Cerebellar cortex (tissue), 1 donor: ENCODE measurements at regions not wholly inside any gene's neighbourhood (a gene's known extent, or its start where the extent isn't known, plus 50 kb on each side); places are given as distances from the start of the nearest gene placed in this dataset.

Experiments used
- DNase-seq: peaks from one replicate; pipeline ENCODE4 v3.0.0-alpha.2; 2015; ENCODE audit warnings: low spot score

DNA sequence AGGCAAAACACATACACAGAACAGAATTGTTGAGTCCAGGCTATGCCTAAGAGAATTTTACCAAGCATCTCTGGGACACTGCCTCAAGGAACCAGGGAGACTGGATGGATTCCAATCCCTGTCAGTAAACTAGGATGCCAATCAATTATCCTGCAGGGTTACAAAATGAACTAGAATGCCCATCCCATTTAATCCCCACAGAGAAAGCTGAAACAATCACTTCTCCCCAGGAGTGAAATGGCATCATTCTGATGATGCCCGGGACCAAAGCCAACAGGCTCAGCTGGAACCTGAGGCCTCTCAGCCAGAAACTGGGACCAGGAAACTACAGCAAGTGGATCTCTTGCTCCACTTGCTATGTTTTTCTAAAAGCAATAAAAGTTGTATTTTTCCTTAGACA is 130.0 kb upstream of the TJP1 start:
- peak; percentile 71 for DNase-seq

DNA sequence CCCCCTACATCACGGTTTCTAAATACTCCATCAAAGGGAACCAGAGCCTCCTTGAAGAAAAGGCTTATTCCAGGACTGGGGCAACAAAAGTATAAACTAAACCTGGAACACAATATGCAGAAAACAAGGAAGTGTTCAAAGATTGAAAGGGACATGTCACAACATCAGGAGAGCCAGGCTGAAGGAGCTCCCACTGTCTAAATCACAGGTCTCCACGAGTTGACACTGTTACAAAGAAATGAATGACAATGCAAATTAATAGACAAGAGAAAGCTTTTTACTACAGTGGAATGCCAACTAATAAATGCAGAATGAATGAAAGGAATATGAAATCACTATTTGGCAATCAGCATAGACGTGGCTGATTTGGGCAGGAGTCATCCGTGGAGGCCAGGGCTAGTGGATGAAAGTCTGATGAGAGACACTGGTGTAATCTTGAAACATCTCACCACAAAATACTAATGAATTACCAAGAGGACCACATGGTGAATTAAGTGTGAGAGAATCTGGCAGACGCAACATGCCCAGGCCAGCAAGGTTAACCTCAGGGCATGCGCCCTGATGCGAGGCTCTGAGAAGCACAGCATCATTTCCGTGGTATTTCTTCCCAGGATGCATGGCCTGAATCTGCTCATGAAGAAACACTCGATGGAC is 123.8 kb upstream of the TJP1 start:
- DNase-seq, result no peak

DNA sequence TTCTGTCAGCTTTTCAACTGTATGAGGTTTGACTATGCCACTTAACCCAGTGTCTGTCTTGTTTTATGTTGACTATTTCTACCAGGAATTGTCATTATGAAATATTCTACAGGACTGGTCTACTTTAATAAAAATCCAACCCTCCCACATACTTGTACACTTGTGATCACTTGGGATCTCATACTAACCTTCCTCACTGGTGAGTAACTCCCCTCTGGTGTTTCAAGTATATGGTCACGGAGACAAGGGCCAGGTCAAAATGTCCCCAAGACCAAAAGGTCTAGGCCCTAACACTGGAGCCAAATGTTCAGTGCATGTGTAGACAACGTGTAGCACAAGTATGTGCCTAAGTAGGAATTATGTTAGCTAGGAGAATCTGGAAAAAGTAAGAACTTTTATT is 122.7 kb upstream of the TJP1 start:
- DNase-seq, result no peak

DNA sequence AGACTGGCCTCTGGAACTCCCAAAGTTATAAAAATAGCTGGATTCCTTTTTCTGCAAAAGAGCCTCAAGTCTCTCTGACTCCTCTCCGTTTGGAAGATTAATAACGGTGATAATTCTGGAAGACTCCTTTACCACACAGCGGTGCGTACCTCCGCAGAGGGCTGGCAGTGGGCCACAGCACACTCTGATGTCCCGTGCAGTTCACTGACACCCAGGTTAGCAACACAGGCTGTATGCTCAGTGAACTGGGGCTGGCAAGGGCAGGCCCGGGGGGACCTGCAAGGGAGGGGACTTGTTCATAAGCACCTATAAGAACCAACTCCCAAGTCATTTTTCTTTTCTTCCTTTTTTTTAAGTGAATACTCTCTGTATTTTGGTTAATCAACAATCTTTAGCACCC is 120.3 kb upstream of the TJP1 start:
- no peak for DNase-seq

DNA sequence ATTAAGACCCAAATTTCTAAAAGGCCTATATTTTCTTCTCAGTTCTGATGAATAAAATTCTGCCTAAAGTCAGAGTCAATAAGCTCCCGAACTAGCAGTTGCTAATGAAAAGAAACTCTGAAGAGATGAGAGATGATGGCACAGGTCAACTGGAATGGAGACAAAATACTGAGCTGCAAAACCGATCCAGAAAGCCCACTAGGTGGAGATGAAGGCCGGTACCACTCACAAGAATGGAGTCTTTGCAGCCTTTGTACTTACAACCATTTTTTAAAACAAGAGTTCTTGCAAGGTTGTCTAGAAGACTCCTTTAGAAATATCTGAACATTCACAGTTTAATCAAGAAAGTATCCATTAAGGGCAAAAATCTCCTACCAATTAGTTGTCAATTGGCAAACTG is 119.9 kb upstream of the TJP1 start:
- no peak for DNase-seq

DNA sequence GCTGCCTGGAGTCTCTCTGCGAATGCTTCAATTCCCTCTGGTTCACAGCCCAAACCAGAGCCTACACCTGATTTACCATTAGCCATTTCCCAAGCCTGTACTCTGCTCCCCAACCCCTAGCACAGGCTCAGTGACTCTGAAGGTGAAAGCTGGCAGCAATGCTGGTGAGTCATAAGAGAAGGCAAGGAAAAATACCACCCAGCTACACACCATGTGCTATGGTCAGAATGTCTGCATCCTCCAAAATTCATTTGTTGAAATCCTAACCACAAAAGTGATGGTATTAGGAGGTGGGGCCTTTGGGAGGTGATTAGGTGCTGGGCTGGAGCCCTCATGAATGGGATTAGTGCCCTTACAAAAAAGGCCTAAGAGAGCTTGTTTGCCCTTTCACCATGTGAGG is 117.1 kb upstream of the TJP1 start:
- no peak for DNase-seq

DNA sequence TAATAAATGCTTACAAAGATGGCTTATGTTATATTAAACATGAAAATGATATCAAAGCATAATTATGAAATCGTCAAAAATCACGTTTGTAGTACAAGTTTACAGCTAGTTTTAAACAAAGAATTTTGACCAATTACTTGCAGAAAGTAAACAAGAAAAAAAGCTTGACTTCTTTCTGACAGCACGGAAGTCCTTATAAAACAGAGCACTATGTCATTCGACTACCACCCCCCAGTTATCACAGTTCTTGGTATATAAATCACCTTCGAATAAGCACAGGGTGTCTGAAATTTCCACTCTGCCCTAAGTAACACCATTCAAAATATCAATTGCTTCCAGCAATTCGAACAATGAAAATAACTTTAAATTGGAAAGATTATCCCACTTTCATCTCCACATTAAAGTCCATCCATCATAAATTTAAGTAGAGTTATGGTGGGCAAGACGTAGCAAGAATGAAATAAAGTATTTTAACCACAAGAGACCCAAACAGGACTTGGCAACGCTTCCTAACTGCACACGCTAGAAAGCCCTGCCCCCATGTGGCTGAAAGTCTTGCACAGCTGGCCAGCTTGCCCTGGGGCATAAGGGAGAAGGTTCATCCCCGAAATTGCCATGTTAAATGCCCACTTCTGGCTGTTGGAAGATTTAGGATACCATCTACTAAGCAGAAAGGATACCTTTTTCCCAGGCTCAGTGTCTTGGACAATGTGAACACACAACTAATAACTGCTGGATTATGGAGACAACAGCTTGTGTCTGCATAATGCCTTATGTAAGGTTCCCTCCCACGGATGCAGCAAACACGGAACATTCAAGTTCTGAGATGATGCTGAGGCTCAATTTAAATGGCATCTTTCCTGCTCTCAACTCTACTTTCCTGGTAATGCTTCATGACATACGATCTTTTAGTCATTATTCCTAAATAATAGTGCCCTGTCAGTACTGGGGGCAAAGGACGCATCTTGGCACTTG is 116.4 kb upstream of the TJP1 start:
- no peak for DNase-seq

DNA sequence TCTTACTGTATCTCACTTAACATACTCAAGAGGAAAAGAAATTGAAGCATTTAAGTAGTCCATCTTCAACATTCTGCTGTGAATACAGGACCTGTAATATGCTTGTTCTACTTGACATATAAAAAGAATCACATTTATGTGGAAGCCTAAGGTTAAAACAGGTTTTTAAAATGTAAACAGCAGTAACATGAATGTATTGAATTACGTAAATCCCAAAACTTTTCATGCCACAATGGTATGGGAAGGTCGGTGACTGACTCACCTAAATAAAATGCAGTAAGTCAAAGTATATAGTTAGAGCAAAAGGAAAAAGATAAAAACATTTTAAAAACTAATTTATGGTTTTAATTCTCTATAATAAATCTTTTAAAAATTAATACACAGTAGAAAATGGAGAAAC is 115.7 kb upstream of the TJP1 start:
- DNase-seq, result no peak

DNA sequence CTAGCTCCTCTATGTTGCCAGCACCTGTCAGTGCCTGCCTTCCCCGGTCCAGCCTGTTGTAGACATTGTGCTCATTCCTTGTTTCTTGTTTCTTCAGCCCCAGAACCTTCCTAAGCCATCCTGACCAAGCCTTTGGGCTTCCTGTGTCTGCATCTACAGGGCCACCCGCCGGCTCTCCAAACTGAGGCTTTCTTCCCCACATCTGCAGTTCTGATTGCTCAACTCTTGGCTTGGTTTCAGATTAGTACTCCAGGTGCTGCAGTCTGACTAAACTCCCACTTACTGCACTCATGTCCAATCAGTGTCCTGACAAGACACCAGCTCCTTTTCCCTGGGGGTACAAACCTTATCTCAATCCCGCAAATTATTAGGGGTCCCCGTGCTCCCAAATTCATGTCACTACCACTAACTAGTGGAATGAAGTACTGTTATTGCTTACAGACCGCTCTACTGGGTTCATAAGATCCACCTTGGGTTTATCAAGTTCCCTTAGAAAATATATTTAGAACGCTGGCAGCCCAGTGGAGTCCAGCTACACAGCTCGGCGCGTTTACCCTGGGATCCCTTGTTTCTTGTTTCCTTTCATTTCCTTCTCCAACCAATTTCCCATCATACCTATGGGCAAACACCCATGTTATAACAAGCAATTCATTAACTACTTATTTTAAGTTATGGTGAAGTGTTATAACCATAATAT is 114.2 kb upstream of the TJP1 start:
- DNase-seq, result no peak

DNA sequence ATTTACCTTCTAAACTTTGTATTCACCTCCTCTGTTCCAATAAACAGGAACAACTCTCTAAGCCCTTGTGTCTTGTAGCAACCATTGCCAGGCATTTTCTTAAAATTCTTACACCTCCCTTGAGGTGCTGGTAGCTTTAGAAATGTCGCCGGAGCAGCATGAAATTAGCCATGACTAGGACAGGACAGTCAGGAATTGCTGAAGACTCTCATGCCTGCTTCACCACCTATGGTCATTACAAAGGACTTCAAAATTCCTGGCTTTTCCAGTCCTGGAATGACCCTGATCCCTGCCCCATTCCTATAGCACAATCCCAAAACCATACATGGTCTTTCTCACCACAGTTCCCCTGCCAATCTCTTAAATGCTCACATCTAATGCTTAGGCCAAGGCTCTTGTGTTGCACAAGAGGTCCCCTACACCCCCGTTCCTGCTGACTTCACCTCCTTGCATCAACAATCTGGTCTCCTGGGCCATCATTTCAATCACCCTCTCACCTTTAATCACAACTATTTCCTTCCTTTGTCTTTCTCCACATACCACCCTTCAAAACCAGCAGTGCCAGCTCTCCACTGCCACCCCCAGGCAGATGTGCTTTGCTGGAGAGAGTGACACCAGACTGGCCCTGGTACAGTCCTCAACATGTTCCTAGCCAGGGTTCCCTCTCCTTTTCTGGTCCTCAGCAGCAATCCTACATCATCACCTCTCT is 113.2 kb upstream of the TJP1 start:
- DNase-seq, result no peak

DNA sequence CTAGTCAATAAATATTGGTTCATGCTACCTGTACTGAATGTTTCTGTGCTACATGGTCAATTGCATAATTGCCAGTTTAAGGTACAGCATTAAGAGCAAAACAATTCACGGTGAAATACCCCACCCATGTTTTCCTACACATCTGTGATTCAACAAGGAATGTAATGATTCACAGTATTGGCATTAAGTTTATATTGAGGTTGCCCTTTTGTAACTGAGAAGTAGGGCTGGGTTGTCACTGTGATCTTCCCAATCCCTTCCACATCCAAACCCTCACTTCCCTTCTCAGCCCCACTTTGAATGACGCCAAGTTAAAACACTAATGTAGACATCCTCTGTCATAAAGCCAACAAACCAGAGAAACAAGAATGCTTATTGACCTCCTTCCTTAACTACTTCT is 112.0 kb upstream of the TJP1 start:
- no peak for DNase-seq

DNA sequence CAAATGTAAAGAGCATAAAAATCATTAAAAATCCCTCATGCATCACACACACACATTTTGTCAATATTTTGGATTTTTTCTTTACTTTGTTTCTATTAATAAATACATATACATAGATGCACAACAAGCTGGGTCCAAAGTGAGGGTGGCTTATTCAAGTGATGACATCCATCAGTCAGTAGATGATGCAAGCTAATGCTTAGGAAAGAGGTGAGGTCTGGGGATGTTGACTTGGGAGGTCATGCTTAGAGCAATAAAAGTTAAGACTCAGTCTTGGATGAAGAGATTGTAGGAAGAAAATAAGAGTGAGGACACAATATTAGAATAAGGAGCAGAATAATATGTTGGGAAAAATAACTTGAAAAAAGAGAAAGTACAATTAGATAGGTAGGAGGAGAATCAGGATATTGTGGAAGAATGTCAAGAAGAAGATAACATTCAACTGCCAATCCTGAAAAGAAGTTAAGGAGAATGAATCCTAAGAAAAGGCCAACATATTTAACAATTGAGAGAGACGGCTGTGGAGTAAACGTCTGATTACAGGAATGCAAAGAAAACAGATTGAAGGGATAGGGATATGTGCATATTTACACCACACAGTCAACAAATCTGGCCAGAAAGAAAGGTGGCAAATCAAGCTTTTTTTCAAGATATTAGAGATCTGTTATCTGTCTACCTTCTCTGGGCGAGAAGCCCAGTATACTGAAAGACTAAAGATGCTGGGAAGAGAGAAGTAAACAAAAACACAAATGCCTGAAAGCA is 111.0 kb upstream of the TJP1 start:
- no peak for DNase-seq

DNA sequence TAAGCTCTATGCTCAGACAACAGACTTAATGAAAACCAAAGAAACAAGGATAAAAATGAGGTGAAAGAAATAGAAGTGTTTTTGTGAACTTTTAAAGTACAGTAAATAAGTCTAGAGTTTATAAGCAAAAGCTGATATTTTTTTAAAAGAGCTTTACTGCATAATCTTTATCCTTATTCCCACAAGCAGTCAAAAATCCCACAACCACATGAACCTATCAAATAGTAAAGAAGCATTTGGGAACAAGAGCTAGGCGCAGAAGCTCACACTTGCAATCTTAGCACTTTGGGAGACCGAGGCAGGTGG is 103.8 kb upstream of the TJP1 start:
- no peak for DNase-seq

DNA sequence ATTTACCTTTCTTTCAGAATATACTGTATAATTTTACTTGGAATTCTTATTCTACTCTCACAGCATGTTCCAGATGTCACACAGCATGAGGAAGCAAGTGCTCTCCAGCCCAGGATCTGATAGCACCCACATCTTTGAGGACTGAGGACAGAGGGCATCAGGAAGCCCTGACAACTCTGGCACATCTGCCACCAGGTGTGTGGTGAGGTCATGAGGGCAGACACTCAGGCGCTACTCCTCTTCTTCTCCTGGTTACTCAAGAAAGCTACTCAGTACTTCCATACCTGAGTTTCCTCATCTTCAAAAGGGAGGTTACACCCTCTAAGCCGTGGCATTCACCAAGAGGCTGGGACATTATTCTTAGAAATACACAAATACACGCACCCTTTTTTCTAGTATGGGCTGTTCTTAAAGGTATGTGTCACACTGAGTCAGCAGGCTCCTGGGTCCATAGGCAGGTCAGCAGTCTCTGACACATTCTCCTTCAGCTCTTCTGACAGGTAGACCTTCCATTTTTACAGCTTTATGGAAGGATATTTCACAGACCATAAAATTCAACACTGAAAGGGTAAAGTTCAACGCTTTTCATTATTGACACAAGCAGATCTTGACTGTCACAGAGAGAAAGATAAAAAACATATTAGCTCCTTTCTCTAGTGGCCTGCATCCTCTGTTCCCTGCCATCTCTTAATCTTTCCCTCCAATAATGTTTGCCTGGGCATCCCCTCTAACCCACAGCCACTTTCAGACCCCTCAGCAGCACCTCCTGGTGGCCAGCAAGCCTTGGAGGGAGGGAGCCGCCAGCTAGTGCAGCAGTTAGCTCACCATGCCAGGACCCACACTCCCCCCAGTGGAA is 103.2 kb upstream of the TJP1 start:
- DNase-seq, result peak; percentile 64

DNA sequence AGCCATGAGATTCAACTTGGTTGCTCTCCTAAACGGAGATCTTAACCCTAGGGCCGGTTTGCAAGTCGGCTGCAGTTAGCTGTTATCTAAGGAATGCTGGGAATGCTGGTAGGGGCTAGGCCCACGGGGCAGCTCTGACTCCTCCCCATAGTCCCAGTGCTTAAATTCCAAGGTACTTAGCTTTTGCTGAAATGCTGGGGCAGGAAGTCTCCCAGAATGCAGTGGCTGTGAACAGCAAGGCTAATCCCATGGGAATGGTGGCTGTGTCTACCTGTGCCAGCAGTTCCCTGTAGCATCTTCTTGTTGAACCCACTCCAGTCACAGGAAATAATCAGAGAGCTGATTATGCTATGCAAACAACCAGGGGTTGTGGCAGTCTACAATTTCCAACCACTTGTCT is 102.5 kb upstream of the TJP1 start:
- DNase-seq, result no peak

DNA sequence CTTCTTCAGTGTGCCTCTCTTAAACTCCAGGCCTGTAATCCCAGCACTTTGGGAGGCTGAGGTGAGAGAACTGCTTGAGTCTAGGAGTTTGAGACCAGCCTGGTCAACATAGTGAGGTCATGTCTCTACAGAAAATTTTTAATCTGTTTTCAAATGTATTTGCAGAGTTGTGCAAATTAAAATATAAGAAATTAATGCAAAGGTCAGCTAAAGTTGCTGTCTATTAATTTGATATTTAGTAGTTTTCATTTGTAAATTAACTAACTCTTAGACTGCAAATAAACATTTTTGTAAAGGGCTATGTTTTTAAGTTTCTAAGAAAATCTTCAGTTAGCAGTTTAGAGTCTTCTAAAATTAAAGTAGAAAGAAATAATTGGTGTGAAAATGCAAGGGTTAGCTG is 99.9 kb upstream of the TJP1 start:
- DNase-seq, result no peak

DNA sequence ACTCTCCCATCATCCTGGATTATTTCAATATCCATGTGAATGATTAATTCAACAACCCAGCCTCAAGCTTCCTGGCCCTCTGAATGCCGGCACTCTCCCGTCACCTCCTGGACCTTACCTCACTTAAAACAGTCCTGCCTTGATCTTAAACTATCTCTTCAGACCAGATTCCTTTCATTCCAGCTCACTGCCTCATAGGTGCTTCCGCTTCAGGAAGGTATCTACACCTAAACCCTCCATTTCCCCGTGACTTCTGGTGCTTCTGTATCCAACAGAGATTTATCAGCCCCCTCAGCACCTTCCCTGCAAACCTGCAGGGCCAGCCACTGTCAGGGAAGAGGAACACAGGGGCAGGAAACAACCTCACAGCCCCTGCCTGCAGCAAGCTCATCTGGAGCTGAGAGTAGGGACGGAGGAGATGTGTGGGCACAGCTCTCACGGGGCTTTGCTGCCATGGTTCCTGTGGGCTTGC is 98.9 kb upstream of the TJP1 start:
- DNase-seq, result no peak

DNA sequence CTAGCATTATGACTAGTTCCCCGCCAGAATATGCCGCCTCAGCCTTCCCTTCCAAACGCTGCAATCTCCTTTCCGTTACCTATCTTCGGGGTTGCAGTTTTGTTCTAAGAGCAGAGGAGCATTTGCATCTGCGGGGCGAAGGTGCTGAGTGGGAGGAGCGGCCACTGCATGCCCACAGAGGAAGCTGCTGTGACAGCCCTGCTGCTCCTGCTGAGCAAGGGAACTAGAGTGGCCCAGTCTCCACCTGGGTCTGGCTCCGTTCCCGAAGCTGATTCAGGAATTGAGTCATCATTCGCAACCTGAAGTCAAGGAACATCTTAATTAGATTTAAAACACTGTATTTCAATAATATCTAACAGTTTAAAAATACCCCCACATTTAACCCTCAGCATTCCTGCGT is 98.2 kb upstream of the TJP1 start:
- DNase-seq, result peak; percentile 54

DNA sequence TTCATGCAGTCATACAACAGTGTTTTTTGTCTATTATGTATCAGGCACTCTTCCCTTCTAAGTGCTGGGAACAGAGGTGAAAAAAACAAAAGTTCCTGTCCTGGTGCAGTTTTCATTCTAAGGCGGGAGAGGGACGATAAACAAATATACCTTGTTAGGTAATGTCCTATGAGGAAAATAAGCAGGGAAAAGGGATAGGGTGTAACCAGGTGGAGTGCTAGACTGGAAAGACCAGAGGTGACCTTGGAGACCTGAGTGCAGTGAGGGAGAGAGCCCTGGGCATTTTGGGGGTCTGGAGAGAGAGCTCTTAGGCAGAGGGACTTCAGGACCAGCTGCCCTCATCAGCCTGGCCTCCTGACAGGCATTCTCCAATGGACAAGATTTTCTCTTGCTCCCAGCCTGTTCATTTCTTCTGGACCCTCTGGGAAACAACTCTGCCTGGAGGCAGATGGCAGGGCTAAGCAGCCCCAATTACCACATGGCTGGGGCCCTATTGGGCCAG is 97.2 kb upstream of the TJP1 start:
- DNase-seq, result no peak
